H1 (cell line): ENCODE measurements at regions not wholly inside any gene's neighbourhood (a gene's known extent, or its start where the extent isn't known, plus 50 kb on each side); places are given as distances from the start of the nearest gene placed in this dataset.

ENCODE experiments used
- CTCF ChIA-PET: fragments of 300-600 bp; sonication (Branson Sonifier 250); formaldehyde crosslinking; loops from one replicate; lab custom pipeline; 2021; ENCODE audit not compliant: partially characterized antibody; lab: Charles Lee
- POLR2A ChIA-PET: fragments of 300-600 bp; sonication (Branson Sonifier 250); formaldehyde crosslinking; loops from one replicate; lab custom pipeline; 2021; ENCODE audit warnings: inconsistent platforms; ENCODE audit not compliant: partially characterized antibody; lab: Charles Lee
- DNase-seq, 2 experiments: peaks; one replicate each; pipeline versions ENCODE4 v3.0.0 to v3.0.0-alpha.2; 2010 to 2022; ENCODE audit warnings: low spot score in 2 of 2, low read depth in 1 of 2, mixed read lengths in 1 of 2
- FAIRE-seq: peaks from 2 replicates; lab custom pipeline; 2011; peaks lifted over from hg19 to GRCh38; lab: Jason Lieb, UNC
- H2AFZ ChIP-seq: 2 replicates; pipeline ENCODE4 v1.8.1; 2012; ENCODE audit warnings: low read length, inconsistent platforms
- H2AK5ac ChIP-seq: 2 replicates; pipeline ENCODE4 v1.6.1; 2013; ENCODE audit warnings: low read depth, low read length
- H2BK120ac ChIP-seq: replicated peaks from 2 replicates; pipeline ENCODE3; 2013; ENCODE audit warnings: low read depth, low read length, inconsistent platforms
- H2BK12ac ChIP-seq: 2 replicates; pipeline ENCODE4 v1.6.1; 2013; ENCODE audit warnings: low read depth, low read length
- H2BK15ac ChIP-seq: 2 replicates; pipeline ENCODE4 v1.6.1; 2013; ENCODE audit warnings: low read length
- H2BK20ac ChIP-seq: 2 replicates; pipeline ENCODE4 v1.6.1; 2013; ENCODE audit warnings: low read length
- H2BK5ac ChIP-seq: 2 replicates; pipeline ENCODE4 v1.6.1; 2013; ENCODE audit warnings: low read depth, low read length
- H3K14ac ChIP-seq: 2 replicates; pipeline ENCODE4 v1.6.1; 2013; ENCODE audit warnings: inconsistent platforms; ENCODE audit not compliant: insufficient read length
- H3K18ac ChIP-seq: 2 replicates; pipeline ENCODE4 v1.6.1; 2013; ENCODE audit warnings: low read length; ENCODE audit errors: extremely low read depth
- H3K23ac ChIP-seq: 2 replicates; pipeline ENCODE4 v1.6.1; 2013; ENCODE audit warnings: inconsistent platforms; ENCODE audit not compliant: insufficient read length
- H3K23me2 ChIP-seq: 2 replicates; pipeline ENCODE4 v1.6.1; 2013; ENCODE audit warnings: low read depth, low read length
- H3K27ac ChIP-seq: 2 replicates; pipeline ENCODE4 v1.6.1; 2011; ENCODE audit warnings: low read depth, low read length, inconsistent platforms
- H3K27me3 ChIP-seq, 4 experiments: replicated peaks in 1 of 4; 1 replicate in 1 of 4; 2 replicates in 3 of 4; pipeline versions ENCODE4 v1.6.1 to v1.8.1; 2011 to 2013; ENCODE audit warnings: low read length in 3 of 4, mild to moderate bottlenecking in 3 of 4, inconsistent platforms in 2 of 4, mixed read lengths in 2 of 4, moderate library complexity in 1 of 4; ENCODE audit not compliant: control insufficient read depth in 3 of 4, insufficient read depth in 3 of 4; ENCODE audit errors: extremely low read depth in 1 of 4
- H3K36me3 ChIP-seq, 4 experiments: 2 replicates each; pipeline versions ENCODE4 v1.6.1 to v1.8.1; 2011 to 2013; ENCODE audit warnings: mild to moderate bottlenecking in 4 of 4, low read length in 3 of 4, moderate library complexity in 2 of 4, control low read depth in 1 of 4, inconsistent platforms in 1 of 4; ENCODE audit not compliant: insufficient read depth in 4 of 4, control insufficient read depth in 2 of 4
- H3K4ac ChIP-seq: replicated peaks from 2 replicates; pipeline ENCODE3; 2013; ENCODE audit warnings: low read length, low read depth, mixed read lengths, inconsistent platforms; ENCODE audit not compliant: insufficient read length
- H3K4me1 ChIP-seq, 4 experiments: replicated peaks in 1 of 4; 1 replicate in 1 of 4; 2 replicates in 3 of 4; pipeline versions ENCODE4 v1.6.1 to v1.8.1; 2011 to 2013; ENCODE audit warnings: low read length in 3 of 4, inconsistent platforms in 2 of 4, mixed read lengths in 1 of 4; ENCODE audit not compliant: insufficient read depth in 4 of 4, control insufficient read depth in 3 of 4
- H3K4me2 ChIP-seq, 2 experiments: 2 replicates each; pipeline versions ENCODE4 v1.6.1 to v1.8.1; 2011 to 2013; ENCODE audit warnings: low read depth in 2 of 2, low read length in 2 of 2, control low read depth in 1 of 2, inconsistent platforms in 1 of 2, mild to moderate bottlenecking in 1 of 2; ENCODE audit not compliant: insufficient read depth in 1 of 2
- H3K4me3 ChIP-seq, 4 experiments: fragments of 200-600, 300-600 bp in 1 of 4; sonication (generic), shearing (Covaris generic), sonication (Bioruptor Twin) in 1 of 4; 2 replicates each; pipeline versions ENCODE4 v1.5.1 to v1.8.1; 2011 to 2016; ENCODE audit warnings: low read length in 4 of 4, low read depth in 3 of 4, control low read depth in 2 of 4, inconsistent platforms in 2 of 4, mild to moderate bottlenecking in 2 of 4, mixed read lengths in 1 of 4, moderate library complexity in 1 of 4; ENCODE audit not compliant: insufficient read depth in 2 of 4; ENCODE audit errors: extremely low read depth in 1 of 4
- H3K56ac ChIP-seq: replicated peaks from 2 replicates; pipeline ENCODE3; 2013; ENCODE audit warnings: low read depth, mild to moderate bottlenecking, mixed read lengths, low read length, inconsistent platforms; ENCODE audit not compliant: insufficient read length
- H3K79me1 ChIP-seq: 2 replicates; pipeline ENCODE4 v1.6.1; 2013; ENCODE audit warnings: low read depth, low read length, control low read depth
- H3K79me2 ChIP-seq, 2 experiments: 2 replicates each; pipeline versions ENCODE4 v1.6.1 to v1.8.1; 2012 to 2013; ENCODE audit warnings: low read length in 2 of 2, mild to moderate bottlenecking in 2 of 2, inconsistent platforms in 1 of 2; ENCODE audit not compliant: insufficient read depth in 2 of 2, control insufficient read depth in 1 of 2
- H3K9ac ChIP-seq, 4 experiments: replicated peaks in 1 of 4; 1 replicate in 1 of 4; 2 replicates in 3 of 4; pipeline versions ENCODE4 v1.6.1 to v1.8.1; 2011 to 2013; ENCODE audit warnings: low read depth in 3 of 4, low read length in 3 of 4, control low read depth in 2 of 4, mild to moderate bottlenecking in 2 of 4, moderate library complexity in 2 of 4, inconsistent platforms in 1 of 4; ENCODE audit errors: extremely low read depth in 1 of 4
- H3K9me3 ChIP-seq, 2 experiments: 2 replicates each; pipeline versions ENCODE4 v1.6.1 to v1.8.1; 2012 to 2013; ENCODE audit warnings: mild to moderate bottlenecking in 2 of 2, moderate library complexity in 2 of 2, control low read depth in 1 of 2, inconsistent platforms in 1 of 2, low read depth in 1 of 2, low read length in 1 of 2, mixed read lengths in 1 of 2; ENCODE audit not compliant: insufficient read depth in 2 of 2
- H4K20me1 ChIP-seq, 2 experiments: replicated peaks in 1 of 2; 2 replicates each; pipeline versions ENCODE3 to v1.8.1; 2011 to 2013; ENCODE audit warnings: inconsistent platforms in 2 of 2, low read length in 2 of 2, mild to moderate bottlenecking in 1 of 2; ENCODE audit not compliant: insufficient read depth in 2 of 2, control insufficient read depth in 1 of 2
- H4K5ac ChIP-seq: 2 replicates; pipeline ENCODE4 v1.6.1; 2013; ENCODE audit warnings: low read length, low read depth, mixed read lengths, inconsistent platforms; ENCODE audit not compliant: insufficient read length
- H4K8ac ChIP-seq: 2 replicates; pipeline ENCODE4 v1.8.0; 2013; ENCODE audit warnings: mild to moderate bottlenecking, moderate library complexity, low read length, inconsistent platforms; ENCODE audit not compliant: insufficient read depth; ENCODE audit errors: extremely low read depth
- H4K91ac ChIP-seq: replicated peaks from 2 replicates; pipeline ENCODE3; 2013; ENCODE audit warnings: low read length, mixed read lengths, inconsistent platforms; ENCODE audit not compliant: insufficient read length
- BRCA1 ChIP-seq: IDR thresholded peaks from 2 replicates; pipeline ENCODE4 v1.6.1; 2012; ENCODE audit warnings: low read depth, low read length, improper control_type of control experiment
- CEBPB ChIP-seq: IDR thresholded peaks from 2 replicates; pipeline ENCODE4 v1.6.1; 2012; ENCODE audit warnings: low read depth, low read length
- CTCF ChIP-seq, 3 experiments: IDR thresholded peaks; 1 replicate in 2 of 3; 2 replicates in 1 of 3; pipeline versions ENCODE4 v1.5.1 to v1.6.1; 2011; ENCODE audit warnings: low read length in 3 of 3, mild to moderate bottlenecking in 3 of 3, inconsistent platforms in 2 of 3, low read depth in 1 of 3, moderate library complexity in 1 of 3; ENCODE audit not compliant: insufficient read depth in 1 of 3; ENCODE audit errors: control extremely low read depth in 1 of 3
- FOSL1 ChIP-seq: IDR thresholded peaks from 2 replicates; pipeline ENCODE4 v1.6.1; 2011; ENCODE audit warnings: mild to moderate bottlenecking, low read depth, low read length, moderate library complexity; ENCODE audit not compliant: insufficient read depth
- GABPA ChIP-seq: IDR thresholded peaks from 2 replicates; pipeline ENCODE4 v1.6.1; 2011; ENCODE audit warnings: mild to moderate bottlenecking, low read length, moderate library complexity, borderline replicate concordance; ENCODE audit not compliant: insufficient read depth
- HDAC2 ChIP-seq, 2 experiments: fragments of 300-600 bp in 1 of 2; sonication (generic) in 1 of 2; IDR thresholded peaks; 2 replicates each; pipeline ENCODE4 v1.6.1; 2011 to 2012; ENCODE audit warnings: low read depth in 2 of 2, low read length in 2 of 2, mild to moderate bottlenecking in 2 of 2, moderate library complexity in 2 of 2, borderline replicate concordance in 1 of 2, inconsistent platforms in 1 of 2
- POLR2A ChIP-seq, 2 experiments: IDR thresholded peaks; 1 replicate in 1 of 2; 2 replicates in 1 of 2; pipeline ENCODE4 v1.6.1; 2011; ENCODE audit warnings: low read depth in 2 of 2, low read length in 2 of 2, mild to moderate bottlenecking in 2 of 2; ENCODE audit errors: control extremely low read depth in 1 of 2
- POU5F1 ChIP-seq: IDR thresholded peaks from 2 replicates; pipeline ENCODE4 v1.6.1; 2011; ENCODE audit warnings: low read depth, mild to moderate bottlenecking, low read length, moderate library complexity
- SP1 ChIP-seq: IDR thresholded peaks from 2 replicates; pipeline ENCODE4 v1.6.1; 2011; ENCODE audit warnings: low read depth, low read length
- SP2 ChIP-seq: IDR thresholded peaks from 2 replicates; pipeline ENCODE4 v1.6.1; 2012; ENCODE audit warnings: mild to moderate bottlenecking, low read length, inconsistent platforms
- SRF ChIP-seq: IDR thresholded peaks from 2 replicates; pipeline ENCODE4 v1.6.1; 2011; ENCODE audit warnings: mild to moderate bottlenecking, low read depth, low read length, moderate library complexity
- TAF1 ChIP-seq: IDR thresholded peaks from 2 replicates; pipeline ENCODE4 v1.6.1; 2011; ENCODE audit warnings: mild to moderate bottlenecking, low read depth, low read length
- TAF7 ChIP-seq: optimal IDR thresholded peaks from 2 replicates; pipeline ENCODE3; 2011; ENCODE audit warnings: low read depth, mild to moderate bottlenecking, inconsistent platforms, low read length, moderate library complexity, borderline replicate concordance
- YY1 ChIP-seq: IDR thresholded peaks from 2 replicates; pipeline ENCODE4 v1.6.1; 2011; ENCODE audit warnings: low read depth, mild to moderate bottlenecking, low read length
- WGBS, 2 experiments: shearing (Covaris generic) in 1 of 2; methylation state at CpG; one replicate each; pipeline versions ENCODE4 v1.1.6 to v1.1.7; 2013 to 2015; ENCODE audit warnings: low lambda C conversion rate in 2 of 2, mixed read lengths in 2 of 2, inconsistent platforms in 1 of 2, low coverage in 1 of 2, missing lambda C conversion rate in 1 of 2; ENCODE audit not compliant: insufficient replicate concordance in 2 of 2, insufficient coverage in 1 of 2, insufficient read length in 1 of 2; ENCODE audit errors: extremely low coverage in 1 of 2, missing lambda C conversion rate in 1 of 2; 5-methylcytosine and 5-hydroxymethylcytosine counted together

- H4K8ac ChIP-seq, result no peak overlapping the region
- no peaks in the 10 kb centered on the region for H3K36me3 ChIP-seq
- H2BK20ac ChIP-seq, result no peak overlapping the region
- POLR2A ChIA-PET, result no interaction called here
- H3K56ac ChIP-seq, result no peak overlapping the region
- no peak overlapping the region for H3K27ac ChIP-seq
- H2BK15ac ChIP-seq, result no peak overlapping the region
- H3K4me3 ChIP-seq, result no peak overlapping the region
- H3K4me2 ChIP-seq, result no peak overlapping the region
- no peak overlapping the region for H2AFZ ChIP-seq
- H3K79me2 ChIP-seq, result no peaks in the 10 kb centered on the region
- H2BK5ac ChIP-seq, result no peak overlapping the region
- CTCF ChIA-PET, result interaction anchor here (1.8 kb wide), 1 partner anchor 19 kb away, joined by 7 read pairs; no protein-coding TSS in a partner anchor
- WGBS, 2 experiments, result 88% methylated on average over 4 of the region's 4 CpGs; no CpG with 5 or more reads in 1 of the 2 experiments
- no peak overlapping the region for H4K91ac ChIP-seq
- H3K4me1 ChIP-seq, result no peaks in the 10 kb centered on the region
- H4K20me1 ChIP-seq, result no peaks in the 10 kb centered on the region
- no peak overlapping the region for H2AK5ac ChIP-seq
- no peak overlapping the region for H3K18ac ChIP-seq
- no peak overlapping the region for H3K23ac ChIP-seq
- H3K79me1 ChIP-seq, result no peaks in the 10 kb centered on the region
- H4K5ac ChIP-seq, result no peak overlapping the region
- DNase-seq, result no peak
- no peaks in the 10 kb centered on the region for H3K27me3 ChIP-seq
- no peak for FAIRE-seq
- no peaks in the 10 kb centered on the region for H3K9me3 ChIP-seq
- H3K4ac ChIP-seq, result no peak overlapping the region
- no peak overlapping the region for H3K14ac ChIP-seq
- no peak overlapping the region for H2BK120ac ChIP-seq
- H3K9ac ChIP-seq, result no peak overlapping the region
- no peak overlapping the region for H2BK12ac ChIP-seq
- H3K23me2 ChIP-seq, result no peaks in the 10 kb centered on the region
- TF ChIP-seq CEBPB, result no peak
- TF ChIP-seq TAF7, result no peak
- TF ChIP-seq CTCF (IDR thresholded peaks at IDR 0.05; ENCODE audit: control extremely low read depth in 1 of 3, insufficient read depth in 1 of 3, low read depth in 1 of 3, low read length in 3 of 3), result no peak
- no peak for TF ChIP-seq GABPA
- no peak for TF ChIP-seq TAF1
- TF ChIP-seq POU5F1, result no peak
- no peak for TF ChIP-seq YY1
- no peak for TF ChIP-seq SP2
- no peak for TF ChIP-seq POLR2A (IDR thresholded peaks at IDR 0.05; ENCODE audit: control extremely low read depth in 1 of 2, low read depth in 2 of 2, low read length in 2 of 2)
- TF ChIP-seq FOSL1, result no peak
- no peak for TF ChIP-seq HDAC2 (IDR thresholded peaks at IDR 0.05; ENCODE audit: borderline replicate concordance in 1 of 2, low read depth in 2 of 2, low read length in 2 of 2)
- TF ChIP-seq SRF, result no peak
- TF ChIP-seq BRCA1, result no peak
- no peak for TF ChIP-seq SP1
Observed at GRCh38 chr11:107274138-107274537, 183.5 kb downstream of the CWF19L2 start.
